ENCODE measurements at regions not wholly inside any gene's neighbourhood (a gene's known extent, or its start where the extent isn't known, plus 50 kb on each side); places are given as distances from the start of the nearest gene placed in this dataset.

DNA sequence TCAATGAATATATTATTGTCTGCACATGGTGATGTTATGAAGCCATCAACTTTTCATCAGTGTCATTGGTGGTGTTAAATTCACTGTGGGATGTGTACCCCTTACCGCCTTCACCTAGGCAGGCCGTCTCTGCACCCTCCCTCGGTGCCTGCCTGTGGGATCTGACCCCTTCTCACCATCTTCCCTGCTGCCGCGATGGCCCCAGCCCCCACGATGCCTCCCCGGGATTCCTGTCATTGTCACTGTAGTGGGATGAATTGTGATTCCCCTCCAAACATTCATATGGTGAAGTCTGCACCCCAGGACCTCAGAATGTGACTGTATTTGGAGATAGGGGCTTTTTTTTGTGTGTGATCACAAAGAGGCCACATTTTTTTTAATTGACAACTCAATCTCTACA, 198.3 kb upstream of the HS6ST1 start:
- TF ChIP-seq, protein P1, sequence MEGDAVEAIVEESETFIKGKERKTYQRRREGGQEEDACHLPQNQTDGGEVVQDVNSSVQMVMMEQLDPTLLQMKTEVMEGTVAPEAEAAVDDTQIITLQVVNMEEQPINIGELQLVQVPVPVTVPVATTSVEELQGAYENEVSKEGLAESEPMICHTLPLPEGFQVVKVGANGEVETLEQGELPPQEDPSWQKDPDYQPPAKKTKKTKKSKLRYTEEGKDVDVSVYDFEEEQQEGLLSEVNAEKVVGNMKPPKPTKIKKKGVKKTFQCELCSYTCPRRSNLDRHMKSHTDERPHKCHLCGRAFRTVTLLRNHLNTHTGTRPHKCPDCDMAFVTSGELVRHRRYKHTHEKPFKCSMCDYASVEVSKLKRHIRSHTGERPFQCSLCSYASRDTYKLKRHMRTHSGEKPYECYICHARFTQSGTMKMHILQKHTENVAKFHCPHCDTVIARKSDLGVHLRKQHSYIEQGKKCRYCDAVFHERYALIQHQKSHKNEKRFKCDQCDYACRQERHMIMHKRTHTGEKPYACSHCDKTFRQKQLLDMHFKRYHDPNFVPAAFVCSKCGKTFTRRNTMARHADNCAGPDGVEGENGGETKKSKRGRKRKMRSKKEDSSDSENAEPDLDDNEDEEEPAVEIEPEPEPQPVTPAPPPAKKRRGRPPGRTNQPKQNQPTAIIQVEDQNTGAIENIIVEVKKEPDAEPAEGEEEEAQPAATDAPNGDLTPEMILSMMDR (IDR thresholded peaks at IDR 0.05): no peak
- TF ChIP-seq POLR2A (IDR thresholded peaks at IDR 0.05): no peak

Data from lower leg skin (tissue), 3 donors.